Colonic mucosa (tissue), 4 donors: ENCODE measurements at regions not wholly inside any gene's neighbourhood (a gene's known extent, or its start where the extent isn't known, plus 50 kb on each side); places are given as distances from the start of the nearest gene placed in this dataset.

Experiments
- DNase-seq: peaks from one replicate; pipeline ENCODE4 v3.0.0-alpha.2; 2020
- H3K27ac ChIP-seq: fragments of 200-600 bp; one replicate; pipeline ENCODE4 v1.8.0; 2021
- H3K27me3 ChIP-seq: fragments of 200-600 bp; one replicate; pipeline ENCODE4 v1.8.0; 2021
- H3K36me3 ChIP-seq: fragments of 200-600 bp; one replicate; pipeline ENCODE4 v1.8.0; 2021
- H3K4me1 ChIP-seq: fragments of 200-600 bp; one replicate; pipeline ENCODE4 v1.8.0; 2021; ENCODE audit warnings: mild to moderate bottlenecking
- H3K4me3 ChIP-seq: fragments of 200-600 bp; one replicate; pipeline ENCODE4 v1.8.0; 2021
- H3K9ac ChIP-seq, 2 donors: one replicate each; pipeline ENCODE4 v1.7.0; 2013; ENCODE audit warnings: control low read depth in 2 of 2, low read depth in 2 of 2, low read length in 2 of 2
- H3K9me3 ChIP-seq: fragments of 200-600 bp; one replicate; pipeline ENCODE4 v1.8.0; 2021
- CTCF ChIP-seq: fragments of 200-600 bp; IDR thresholded peaks from one replicate; pipeline ENCODE4 v1.8.0; 2022; ENCODE audit warnings: antibody characterized with exemption, mild to moderate bottlenecking
- intact Hi-C: fragments of 100-400 bp; cut with DNase I; formaldehyde crosslinking; loops from one replicate; pipeline ENCODE4 v1.14.1; 2022
- donor health status: healthy.
- donor health status: DM: no; HTN: no; CAD: no.
- donor health status: DM: no; HTN: no; CAD: no.

- intact Hi-C loops = no loop called here
- Histone ChIP-seq H3K9ac (no peak overlapping the region), H3K27me3 (no peaks in the 10 kb centered on the region)
Measured at GRCh38 chr12:28883406-28883997, 265.6 kb upstream of the FAR2 start.

GRCh38 chr12:28884904-28885679 lies 264.0 kb upstream of the FAR2 start:
- DNase-seq = no peak
- no peak for TF ChIP-seq CTCF

More at GRCh38 chr12:28883406-28883997, 265.6 kb upstream of the FAR2 start:
- Histone ChIP-seq H3K36me3 (no peaks in the 10 kb centered on the region), H3K4me3 (no peak overlapping the region), H3K4me1 (no peaks in the 10 kb centered on the region), H3K9me3 (no peaks in the 10 kb centered on the region), H3K27ac (no peak overlapping the region)
- no peak for TF ChIP-seq CTCF
- DNase-seq = no peak

GRCh38 chr12:28885928-28886327 lies 263.1 kb upstream of the FAR2 start:
- Histone ChIP-seq H3K9ac (no peak overlapping the region), H3K27ac (no peak overlapping the region), H3K36me3 (no peaks in the 10 kb centered on the region), H3K4me1 (no peaks in the 10 kb centered on the region), H3K27me3 (no peaks in the 10 kb centered on the region), H3K9me3 (no peaks in the 10 kb centered on the region), H3K4me3 (no peak overlapping the region)
- TF ChIP-seq CTCF = no peak
- intact Hi-C loops = no loop called here
- DNase-seq = no peak

More at GRCh38 chr12:28884904-28885679, 264.0 kb upstream of the FAR2 start:
- Histone ChIP-seq H3K36me3 (no peaks in the 10 kb centered on the region), H3K4me3 (no peak overlapping the region), H3K9me3 (no peaks in the 10 kb centered on the region), H3K27ac (no peak overlapping the region), H3K27me3 (no peaks in the 10 kb centered on the region), H3K9ac (no peak overlapping the region), H3K4me1 (no peaks in the 10 kb centered on the region)
- intact Hi-C loops = no loop called here

GRCh38 chr12:28887461-28887990 lies 261.6 kb upstream of the FAR2 start:
- Histone ChIP-seq H3K27ac (no peak overlapping the region), H3K36me3 (no peaks in the 10 kb centered on the region), H3K4me3 (no peak overlapping the region), H3K9me3 (no peaks in the 10 kb centered on the region), H3K4me1 (no peaks in the 10 kb centered on the region), H3K27me3 (no peaks in the 10 kb centered on the region), H3K9ac (no peak overlapping the region)
- DNase-seq = no peak
- TF ChIP-seq CTCF = no peak
- intact Hi-C loops = no loop called here

GRCh38 chr12:28890664-28891063 lies 258.4 kb upstream of the FAR2 start:
- Histone ChIP-seq H3K4me1 (no peaks in the 10 kb centered on the region), H3K27ac (no peak overlapping the region), H3K36me3 (no peaks in the 10 kb centered on the region), H3K27me3 (no peaks in the 10 kb centered on the region), H3K9me3 (no peaks in the 10 kb centered on the region), H3K9ac (no peak overlapping the region), H3K4me3 (no peak overlapping the region)
- intact Hi-C loops = no loop called here
- no peak for TF ChIP-seq CTCF
- DNase-seq = no peak
